SK-N-SH (cell line): ENCODE measurements at regions not wholly inside any gene's neighbourhood (a gene's known extent, or its start where the extent isn't known, plus 50 kb on each side); places are given as distances from the start of the nearest gene placed in this dataset.

Experiments
- CTCF ChIA-PET: fragments of 300-600, 350-600 bp; formaldehyde crosslinking; extraction: SDS; loops from one replicate; lab custom pipeline; 2021; lab: Yijun Ruan, JAX
- POLR2A ChIA-PET: fragments of 350-600 bp; sonication (Branson Sonifier 250); formaldehyde crosslinking; extraction: SDS; loops from one replicate; lab custom pipeline; 2020; ENCODE audit warnings: antibody characterized with exemption, inconsistent platforms; lab: Yijun Ruan, JAX
- DNase-seq: peaks from one replicate; pipeline ENCODE4 v3.0.0; 2012
- H2AFZ ChIP-seq: fragments of 200-600 bp; sonication (generic); 2 replicates; pipeline ENCODE4 v1.8.1; 2016; ENCODE audit warnings: antibody characterized with exemption, mild to moderate bottlenecking, low read depth
- H3F3A ChIP-seq: fragments of 200-600 bp; sonication (generic); replicated peaks from 2 replicates; pipeline ENCODE3; 2016; ENCODE audit warnings: antibody characterized with exemption, mild to moderate bottlenecking; ENCODE audit not compliant: insufficient read depth
- H3K27ac ChIP-seq, 2 experiments: fragments of 200-500 bp in 1 of 2; fragments of 200-600 bp in 1 of 2; sonication (Bioruptor generic) in 1 of 2; sonication (generic), shearing (Covaris generic) in 1 of 2; 2 replicates each; pipeline versions ENCODE4 v1.5.1 to v1.6.1; 2014 to 2016; ENCODE audit warnings: low read depth in 2 of 2, inconsistent platforms in 1 of 2, low read length in 1 of 2, mild to moderate bottlenecking in 1 of 2, mixed read lengths in 1 of 2
- H3K27me3 ChIP-seq: fragments of 200-600 bp; sonication (generic), shearing (Covaris generic); 2 replicates; pipeline ENCODE4 v1.6.1; 2016; ENCODE audit warnings: mixed run types; ENCODE audit not compliant: insufficient read depth
- H3K36me3 ChIP-seq, 2 experiments: fragments of 200-500 bp in 1 of 2; fragments of 200-600 bp in 1 of 2; sonication (Bioruptor generic) in 1 of 2; sonication (generic) in 1 of 2; replicated peaks in 1 of 2; 2 replicates each; pipeline versions ENCODE3 to v1.5.1; 2014 to 2016; ENCODE audit warnings: low read length in 1 of 2, mild to moderate bottlenecking in 1 of 2; ENCODE audit not compliant: insufficient read depth in 2 of 2, control insufficient read depth in 1 of 2
- H3K4me1 ChIP-seq, 2 experiments: fragments of 200-500 bp in 1 of 2; fragments of 200-600 bp in 1 of 2; sonication (Bioruptor generic) in 1 of 2; sonication (generic), shearing (Covaris generic) in 1 of 2; 2 replicates each; pipeline versions ENCODE4 v1.5.1 to v1.6.1; 2014 to 2016; ENCODE audit warnings: low read depth in 1 of 2, low read length in 1 of 2, mixed run types in 1 of 2; ENCODE audit not compliant: insufficient read depth in 2 of 2, control insufficient read depth in 1 of 2
- H3K4me2 ChIP-seq: fragments of 200-600 bp; sonication (generic), shearing (Covaris generic); 2 replicates; pipeline ENCODE4 v1.6.1; 2017; ENCODE audit warnings: mixed run types
- H3K4me3 ChIP-seq, 2 experiments: fragments of 200-500 bp in 1 of 2; fragments of 200-600 bp in 1 of 2; sonication (Bioruptor generic) in 1 of 2; sonication (generic), shearing (Covaris generic) in 1 of 2; 2 replicates each; pipeline versions ENCODE4 v1.5.1 to v1.8.1; 2014 to 2016; ENCODE audit warnings: low read depth in 2 of 2, inconsistent platforms in 1 of 2, low read length in 1 of 2, mild to moderate bottlenecking in 1 of 2, mixed read lengths in 1 of 2, moderate library complexity in 1 of 2
- H3K79me2 ChIP-seq: fragments of 200-600 bp; sonication (generic); 2 replicates; pipeline ENCODE4 v1.8.1; 2017; ENCODE audit warnings: mild to moderate bottlenecking; ENCODE audit not compliant: insufficient read depth
- H3K9ac ChIP-seq: fragments of 200-600 bp; sonication (generic); 2 replicates; pipeline ENCODE4 v1.6.1; 2017; ENCODE audit warnings: mixed run types
- H3K9me2 ChIP-seq: fragments of 200-600 bp; sonication (generic); 2 replicates; pipeline ENCODE4 v1.6.1; 2017; ENCODE audit warnings: mixed run types
- H3K9me3 ChIP-seq: fragments of 200-600 bp; sonication (generic); 2 replicates; pipeline ENCODE4 v1.6.1; 2017; ENCODE audit warnings: mixed run types, mild to moderate bottlenecking, moderate library complexity
- H4K20me1 ChIP-seq: fragments of 200-600 bp; sonication (generic); 2 replicates; pipeline ENCODE4 v1.6.1; 2017; ENCODE audit warnings: mild to moderate bottlenecking, mixed run types; ENCODE audit not compliant: insufficient read depth
- CHD2 ChIP-seq: fragments of 150-350 bp; IDR thresholded peaks from 2 replicates; pipeline ENCODE4 v1.6.1; 2018; ENCODE audit warnings: low read length; ENCODE audit not compliant: partially characterized antibody
- CTCF ChIP-seq: fragments of 200-600 bp; sonication (generic); IDR thresholded peaks from 2 replicates; pipeline ENCODE4 v1.6.1; 2017; ENCODE audit warnings: antibody characterized with exemption, mild to moderate bottlenecking, moderate library complexity
- ELF1 ChIP-seq: IDR thresholded peaks from 2 replicates; pipeline ENCODE4 v1.4.0; 2012
- EP300 ChIP-seq, 2 experiments: IDR thresholded peaks; 2 replicates each; pipeline versions ENCODE4 v1.4.0 to v1.6.1; 2012; ENCODE audit warnings: borderline replicate concordance in 1 of 2, low read depth in 1 of 2, low read length in 1 of 2
- EZH2phosphoT487 ChIP-seq: fragments of 200-600 bp; sonication (generic); IDR thresholded peaks from 2 replicates; pipeline ENCODE4 v1.6.1; 2017; ENCODE audit warnings: low read depth, mixed run types, mild to moderate bottlenecking, antibody characterized with exemption, moderate library complexity, borderline replicate concordance
- FOSL2 ChIP-seq: IDR thresholded peaks from 2 replicates; pipeline ENCODE4 v1.4.0; 2012; ENCODE audit warnings: low read depth, mild to moderate bottlenecking, moderate library complexity, borderline replicate concordance
- FOXJ3 ChIP-seq: sonication (generic); formaldehyde crosslinking; IDR thresholded peaks from 2 replicates; pipeline ENCODE4 v1.5.1; 2020; ENCODE audit warnings: mild to moderate bottlenecking, missing genetic modification reagents
- GABPA ChIP-seq: IDR thresholded peaks from 2 replicates; pipeline ENCODE4 v1.4.0; 2012; ENCODE audit warnings: low read depth, mild to moderate bottlenecking
- IRF3 ChIP-seq: fragments of 150-350 bp; IDR thresholded peaks from 2 replicates; pipeline ENCODE4 v1.6.1; 2016; ENCODE audit warnings: mild to moderate bottlenecking, low read depth, low read length
- JUND ChIP-seq: IDR thresholded peaks from 2 replicates; pipeline ENCODE4 v1.4.0; 2012
- MAX ChIP-seq: IDR thresholded peaks from 2 replicates; pipeline ENCODE4 v1.4.0; 2012; ENCODE audit warnings: low read depth
- NFIC ChIP-seq: IDR thresholded peaks from 2 replicates; pipeline ENCODE4 v1.4.0; 2012; ENCODE audit warnings: borderline replicate concordance
- NRF1 ChIP-seq: IDR thresholded peaks from 2 replicates; pipeline ENCODE4 v1.6.1; 2012; ENCODE audit warnings: low read depth, mild to moderate bottlenecking, low read length
- RCOR1 ChIP-seq: fragments of 150-350 bp; IDR thresholded peaks from 2 replicates; pipeline ENCODE4 v1.6.1; 2017; ENCODE audit warnings: antibody characterized with exemption, low read length
- RFX5 ChIP-seq: IDR thresholded peaks from 2 replicates; pipeline ENCODE4 v1.6.1; 2012; ENCODE audit warnings: mild to moderate bottlenecking, improper control_type of control experiment, low read length
- TEAD4 ChIP-seq: IDR thresholded peaks from 2 replicates; pipeline ENCODE4 v1.4.0; 2012; ENCODE audit warnings: mild to moderate bottlenecking, borderline replicate concordance; ENCODE audit not compliant: insufficient read depth
- USF2 ChIP-seq: fragments of 150-350 bp; IDR thresholded peaks from 2 replicates; pipeline ENCODE4 v1.6.1; 2017; ENCODE audit warnings: antibody characterized with exemption, low read length, low read depth, borderline replicate concordance
- YY1 ChIP-seq: IDR thresholded peaks from 2 replicates; pipeline ENCODE4 v1.4.0; 2012; ENCODE audit warnings: low read depth, mild to moderate bottlenecking
- ZBTB33 ChIP-seq: IDR thresholded peaks from 2 replicates; pipeline ENCODE4 v1.4.0; 2012; ENCODE audit warnings: low read depth, borderline replicate concordance
- WGBS: methylation state at CpG from one replicate; pipeline ENCODE4 v1.1.6; 2017; ENCODE audit warnings: low lambda C conversion rate; 5-methylcytosine and 5-hydroxymethylcytosine counted together

GRCh38 chr18:37796823-37797349, 231.3 kb upstream of the CELF4 start:
- ChIA-PET POLR2A (no interaction called here), CTCF (interaction anchor here (1.7 kb wide), 1 partner anchor 10 kb away, joined by 3 read pairs; no protein-coding TSS in a partner anchor)
- H4K20me1 ChIP-seq, result no peaks in the 10 kb centered on the region
- H3K9me2 ChIP-seq, result no peaks in the 10 kb centered on the region
- no peak overlapping the region for H3K27ac ChIP-seq
- H3F3A ChIP-seq, result no peaks in the 10 kb centered on the region
- TF ChIP-seq RFX5 (no peak), CTCF (no peak), USF2 (no peak), YY1 (no peak), JUND (no peak), FOSL2 (no peak)
- no peak overlapping the region for H3K4me3 ChIP-seq
- no peak overlapping the region for H3K4me2 ChIP-seq
- WGBS, result 19% methylated on average over 6 of the region's 6 CpGs
- H3K79me2 ChIP-seq, result no peaks in the 10 kb centered on the region
- H3K27me3 ChIP-seq, result no peaks in the 10 kb centered on the region
- no peaks in the 10 kb centered on the region for H3K36me3 ChIP-seq
- H3K9ac ChIP-seq, result no peak overlapping the region
- DNase-seq, result no peak
- H3K4me1 ChIP-seq, result no peaks in the 10 kb centered on the region
- H2AFZ ChIP-seq, result no peak overlapping the region
- H3K9me3 ChIP-seq, result no peaks in the 10 kb centered on the region

- no peak overlapping the region for H3K4me2 ChIP-seq
- no peak overlapping the region for H3K27ac ChIP-seq
- no peaks in the 10 kb centered on the region for H3K36me3 ChIP-seq
- no peaks in the 10 kb centered on the region for H3K9me3 ChIP-seq
- CTCF ChIA-PET, result interaction anchor here (2.5 kb wide), 1 partner anchor 9 kb away, joined by 16 read pairs; no protein-coding TSS in a partner anchor
- no peak overlapping the region for H2AFZ ChIP-seq
- H3K27me3 ChIP-seq, result no peaks in the 10 kb centered on the region
- H3F3A ChIP-seq, result no peaks in the 10 kb centered on the region
- H3K79me2 ChIP-seq, result no peaks in the 10 kb centered on the region
- TF ChIP-seq EP300 (IDR thresholded peaks at IDR 0.05; ENCODE audit: borderline replicate concordance in 1 of 2, low read depth in 1 of 2, low read length in 1 of 2) (no peak), NFIC (no peak), JUND (no peak), GABPA (no peak), NRF1 (no peak), CHD2 (no peak), IRF3 (no peak), EZH2phosphoT487 (no peak), RCOR1 (no peak), TEAD4 (no peak), MAX (no peak), RFX5 (no peak), FOXJ3 (CRISPR knock-in tag) (no peak), ELF1 (no peak), FOSL2 (no peak), ZBTB33 (no peak)
- H4K20me1 ChIP-seq, result no peaks in the 10 kb centered on the region
- no peaks in the 10 kb centered on the region for H3K4me1 ChIP-seq
- no peak for DNase-seq
- POLR2A ChIA-PET, result no interaction called here
- H3K9ac ChIP-seq, result no peak overlapping the region
- H3K4me3 ChIP-seq, result no peak overlapping the region
- no peaks in the 10 kb centered on the region for H3K9me2 ChIP-seq
Observed at GRCh38 chr18:37787452-37787851, 221.9 kb upstream of the CELF4 start.
